ENCODE measurements at regions not wholly inside any gene's neighbourhood (a gene's known extent, or its start where the extent isn't known, plus 50 kb on each side); places are given as distances from the start of the nearest gene placed in this dataset.
A peak's percentile ranks its signal among the peaks of the same experiment; 100 is the strongest.

DNA sequence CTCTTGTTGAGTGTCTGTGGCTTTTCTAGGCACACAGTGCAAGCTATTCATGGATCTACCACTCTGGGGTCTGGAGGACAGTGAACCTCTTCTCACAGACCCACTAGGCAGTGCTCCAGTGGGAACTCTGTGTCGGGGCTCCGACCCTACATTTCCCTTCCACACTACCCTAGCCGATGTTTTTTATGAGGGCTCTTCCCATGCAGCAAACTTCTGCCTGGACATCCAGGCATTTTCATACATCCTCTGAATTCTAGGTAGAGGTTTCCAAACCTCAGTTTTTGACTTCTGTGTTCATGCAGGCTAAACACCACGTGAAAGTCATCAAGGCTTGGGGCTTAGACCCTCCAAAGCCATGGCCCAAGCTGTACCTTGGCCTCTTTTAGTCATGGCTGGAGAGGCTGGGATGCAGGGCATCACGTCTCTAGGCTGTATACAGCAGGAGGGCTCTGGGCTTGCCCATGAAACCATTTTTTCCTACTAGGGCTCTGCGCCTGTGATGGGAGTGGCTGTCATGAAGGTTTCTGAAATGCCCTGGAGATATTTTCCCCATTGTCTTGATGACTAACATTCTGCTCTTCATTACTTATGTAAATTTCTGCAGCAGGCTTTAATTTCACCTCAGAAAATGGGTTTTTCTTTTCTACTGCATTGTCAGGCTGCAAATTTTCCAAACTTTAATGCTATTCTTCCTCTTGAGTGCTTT, 249.8 kb upstream of the CPEB2 start:
- no peaks in the 10 kb centered on the region for H3K4me1 ChIP-seq
- 86% methylated on average over 6 of the region's 6 CpGs for WGBS
- no peaks in the 10 kb centered on the region for H3K36me3 ChIP-seq
- TF ChIP-seq POLR2A (IDR thresholded peaks at IDR 0.05; ENCODE audit: low read depth) (no peak), POLR2AphosphoS5 (IDR thresholded peaks at IDR 0.05) (no peak), EP300 (IDR thresholded peaks at IDR 0.05) (no peak)
- TF ChIP-seq, protein P1, sequence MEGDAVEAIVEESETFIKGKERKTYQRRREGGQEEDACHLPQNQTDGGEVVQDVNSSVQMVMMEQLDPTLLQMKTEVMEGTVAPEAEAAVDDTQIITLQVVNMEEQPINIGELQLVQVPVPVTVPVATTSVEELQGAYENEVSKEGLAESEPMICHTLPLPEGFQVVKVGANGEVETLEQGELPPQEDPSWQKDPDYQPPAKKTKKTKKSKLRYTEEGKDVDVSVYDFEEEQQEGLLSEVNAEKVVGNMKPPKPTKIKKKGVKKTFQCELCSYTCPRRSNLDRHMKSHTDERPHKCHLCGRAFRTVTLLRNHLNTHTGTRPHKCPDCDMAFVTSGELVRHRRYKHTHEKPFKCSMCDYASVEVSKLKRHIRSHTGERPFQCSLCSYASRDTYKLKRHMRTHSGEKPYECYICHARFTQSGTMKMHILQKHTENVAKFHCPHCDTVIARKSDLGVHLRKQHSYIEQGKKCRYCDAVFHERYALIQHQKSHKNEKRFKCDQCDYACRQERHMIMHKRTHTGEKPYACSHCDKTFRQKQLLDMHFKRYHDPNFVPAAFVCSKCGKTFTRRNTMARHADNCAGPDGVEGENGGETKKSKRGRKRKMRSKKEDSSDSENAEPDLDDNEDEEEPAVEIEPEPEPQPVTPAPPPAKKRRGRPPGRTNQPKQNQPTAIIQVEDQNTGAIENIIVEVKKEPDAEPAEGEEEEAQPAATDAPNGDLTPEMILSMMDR (IDR thresholded peaks at IDR 0.05), result no peak
- intact Hi-C loops (cut with DNase I), result no loop called here
- no peak overlapping the region for H3K27ac ChIP-seq (replicated peaks in 1 of 4)
- H3K4me3 ChIP-seq, result no peak overlapping the region
- peaks cover 0 to 7% (median 6%) of the 10 kb centered on the region in 4 donors for H3K9me3 ChIP-seq
- H3K27me3 ChIP-seq, result no peaks in the 10 kb centered on the region
- no peak for DNase-seq (ENCODE audit: extremely low spot score)

DNA sequence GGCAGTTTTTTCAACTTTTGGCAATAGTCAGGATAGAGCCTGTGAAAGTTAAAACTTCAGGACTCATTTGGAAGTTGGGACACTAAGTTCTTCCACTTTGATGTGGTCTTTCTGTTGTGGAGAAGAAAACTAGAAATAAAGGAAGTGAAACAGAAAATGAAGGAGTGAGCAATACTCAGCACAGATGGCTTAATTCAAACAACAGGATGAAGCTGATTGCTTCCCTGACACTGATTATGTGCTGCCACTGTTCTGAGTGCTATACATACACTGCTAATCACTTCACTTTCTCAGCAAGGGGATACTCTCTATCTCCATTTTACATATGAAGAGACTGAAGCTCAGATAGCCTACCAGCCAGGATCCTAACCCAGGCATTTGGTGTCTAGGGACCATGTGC, 235.1 kb upstream of the CPEB2 start:
- Histone ChIP-seq H3K9me3 (no peaks in the 10 kb centered on the region), H3K36me3 (no peaks in the 10 kb centered on the region), H3K27me3 (no peaks in the 10 kb centered on the region), H3K4me1 (peaks cover 0 to 19% (median 13%) of the 10 kb centered on the region in 4 donors), H3K4me3 (no peak overlapping the region), H3K27ac (replicated peaks in 1 of 4) (no peak overlapping the region)
- no peak for DNase-seq (ENCODE audit: extremely low spot score)
- intact Hi-C loops (cut with DNase I), result no loop called here
- TF ChIP-seq EP300 (IDR thresholded peaks at IDR 0.05), result no peak
- TF ChIP-seq, protein P1 (IDR thresholded peaks at IDR 0.05), result no peak
- TF ChIP-seq POLR2A (IDR thresholded peaks at IDR 0.05; ENCODE audit: low read depth), result no peak
- TF ChIP-seq POLR2AphosphoS5 (IDR thresholded peaks at IDR 0.05), result no peak

DNA sequence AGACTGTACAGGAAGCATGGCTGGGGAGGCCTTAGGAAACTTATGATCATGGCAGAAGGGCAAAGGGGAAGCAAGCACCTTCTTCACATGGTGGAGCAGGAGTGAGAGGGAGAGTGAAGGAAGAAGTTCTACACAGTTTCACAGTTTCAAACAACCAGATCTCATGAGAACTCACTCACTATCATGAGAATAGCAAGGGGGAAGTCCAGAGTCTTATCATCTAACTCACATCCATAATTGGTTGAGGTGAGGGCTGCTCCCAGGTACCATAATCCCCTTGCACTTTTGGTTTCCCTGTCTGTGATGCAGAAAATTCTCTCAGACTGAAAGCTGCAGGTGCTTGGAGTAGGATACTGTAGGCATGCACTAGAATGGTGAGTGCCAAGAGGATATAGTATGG, 233.8 kb upstream of the CPEB2 start:
- intact Hi-C loops (cut with DNase I), result no loop called here
- H3K36me3 ChIP-seq, result no peaks in the 10 kb centered on the region
- no peak overlapping the region for H3K27ac ChIP-seq (replicated peaks in 1 of 4)
- TF ChIP-seq, protein P1 (IDR thresholded peaks at IDR 0.05), result no peak
- TF ChIP-seq POLR2AphosphoS5 (IDR thresholded peaks at IDR 0.05) (no peak), POLR2A (IDR thresholded peaks at IDR 0.05; ENCODE audit: low read depth) (no peak), EP300 (IDR thresholded peaks at IDR 0.05) (no peak)
- peak; percentile 53 for DNase-seq (ENCODE audit: extremely low spot score)
- no peaks in the 10 kb centered on the region for H3K27me3 ChIP-seq
- H3K4me1 ChIP-seq, result peaks cover 0 to 19% (median 13%) of the 10 kb centered on the region in 4 donors
- peaks cover 0 to under 1% (median 0%) of the 10 kb centered on the region in 4 donors for H3K9me3 ChIP-seq
- H3K4me3 ChIP-seq, result no peak overlapping the region

DNA sequence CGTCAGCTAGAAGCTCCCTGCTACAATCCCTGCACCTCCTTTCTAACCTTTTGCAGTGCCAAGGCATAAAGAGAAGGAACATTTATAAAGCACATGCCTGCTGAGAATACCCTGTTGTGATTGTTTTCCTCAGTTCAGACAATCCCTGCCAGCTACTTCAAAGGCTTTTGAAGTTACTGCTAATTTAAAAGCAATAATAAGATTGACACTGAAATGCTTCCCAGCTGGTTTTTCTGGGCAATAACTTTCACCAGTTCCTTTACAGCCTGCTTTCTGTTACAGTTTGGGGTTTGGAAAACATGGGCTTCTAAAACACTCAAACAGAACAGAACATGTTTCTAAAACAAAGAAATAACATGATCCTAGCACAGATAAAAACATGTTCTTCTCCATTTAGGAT, 232.3 kb upstream of the CPEB2 start:
- intact Hi-C loops (cut with DNase I), result no loop called here
- 20% methylated on average over 1 of the region's 1 CpG for WGBS
- Histone ChIP-seq H3K4me1 (peaks cover 0 to 19% (median 13%) of the 10 kb centered on the region in 4 donors), H3K9me3 (peaks cover 0 to 4% (median 0%) of the 10 kb centered on the region in 4 donors), H3K4me3 (no peak overlapping the region), H3K27me3 (no peaks in the 10 kb centered on the region), H3K36me3 (no peaks in the 10 kb centered on the region), H3K27ac (replicated peaks in 1 of 4) (peak overlapping the region in 2 of 4 donors; percentile 36 to 37)
- TF ChIP-seq EP300 (IDR thresholded peaks at IDR 0.05) (no peak), POLR2A (IDR thresholded peaks at IDR 0.05; ENCODE audit: low read depth) (no peak), POLR2AphosphoS5 (IDR thresholded peaks at IDR 0.05) (no peak)
- TF ChIP-seq, protein P1 (IDR thresholded peaks at IDR 0.05), result no peak
- DNase-seq (ENCODE audit: extremely low spot score), result no peak

DNA sequence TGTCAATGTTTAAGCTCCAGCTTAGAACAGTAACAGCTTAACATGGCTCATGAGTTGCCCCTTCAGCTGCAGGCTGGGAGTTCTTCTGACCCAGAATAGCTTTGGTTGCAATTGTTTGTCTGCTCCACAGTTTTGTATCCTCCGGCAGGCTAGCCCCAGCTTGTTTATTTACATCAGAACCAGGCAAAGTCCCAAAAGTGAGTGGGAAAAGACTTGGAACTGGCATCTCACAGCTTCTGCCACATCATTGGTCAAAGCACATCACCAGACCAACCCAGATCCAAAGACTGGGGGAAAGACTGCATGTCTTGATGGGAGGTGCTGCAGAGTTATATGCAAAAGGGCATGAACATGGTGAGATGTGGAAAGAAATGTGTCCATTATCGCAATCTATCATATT, 231.2 kb upstream of the CPEB2 start:
- TF ChIP-seq POLR2A (IDR thresholded peaks at IDR 0.05; ENCODE audit: low read depth), result no peak
- no peak for TF ChIP-seq POLR2AphosphoS5 (IDR thresholded peaks at IDR 0.05)
- no peak for TF ChIP-seq EP300 (IDR thresholded peaks at IDR 0.05)
- TF ChIP-seq, protein P1 (IDR thresholded peaks at IDR 0.05), result no peak
- H3K27ac ChIP-seq (replicated peaks in 1 of 4), result no peak overlapping the region
- H3K4me3 ChIP-seq, result no peak overlapping the region
- no peaks in the 10 kb centered on the region for H3K36me3 ChIP-seq
- DNase-seq (ENCODE audit: extremely low spot score), result no peak
- WGBS, result 69% methylated on average over 2 of the region's 2 CpGs
- peaks cover 0 to 19% (median 13%) of the 10 kb centered on the region in 4 donors for H3K4me1 ChIP-seq
- H3K9me3 ChIP-seq, result peaks cover 0 to 4% (median 0%) of the 10 kb centered on the region in 4 donors
- H3K27me3 ChIP-seq, result no peaks in the 10 kb centered on the region
- intact Hi-C loops (cut with DNase I), result no loop called here

Measured in esophagus muscularis mucosa (tissue), 4 donors.